Natural killer cell (primary cell): ENCODE measurements at regions not wholly inside any gene's neighbourhood (a gene's known extent, or its start where the extent isn't known, plus 50 kb on each side); places are given as distances from the start of the nearest gene placed in this dataset.

Experiments used
- ATAC-seq, 3 donors: fragments of 150-1000 bp in 2 of 3; fragments of 200-7000 bp in 1 of 3; cut with Tn5 transposase; 1 replicate in 1 of 3; 2 replicates in 2 of 3; pipeline ENCODE4 v1.10.0; 2021; ENCODE audit warnings: mild to moderate bottlenecking in 2 of 3, moderate library complexity in 2 of 3
- DNase-seq, 2 donors: peaks; one replicate each; pipeline versions ENCODE4 v3.0.0 to v3.0.0-alpha.2; 2013 to 2021; ENCODE audit warnings: mixed read lengths in 1 of 2
- H3K27ac ChIP-seq: one replicate; pipeline ENCODE4 v1.5.1; 2013; ENCODE audit warnings: mild to moderate bottlenecking, low read length
- H3K27me3 ChIP-seq: one replicate; pipeline ENCODE4 v1.6.1; 2013; ENCODE audit warnings: low read length; ENCODE audit not compliant: control insufficient read depth, insufficient read depth
- H3K36me3 ChIP-seq: one replicate; pipeline ENCODE4 v1.6.1; 2013; ENCODE audit warnings: low read length; ENCODE audit not compliant: control insufficient read depth, insufficient read depth
- H3K4me1 ChIP-seq: one replicate; pipeline ENCODE4 v1.6.1; 2013; ENCODE audit warnings: low read length; ENCODE audit not compliant: control insufficient read depth, insufficient read depth
- H3K4me3 ChIP-seq: one replicate; pipeline ENCODE4 v1.5.1; 2013; ENCODE audit warnings: low read length
- H3K9me3 ChIP-seq: one replicate; pipeline ENCODE4 v1.6.1; 2013; ENCODE audit warnings: low read length; ENCODE audit not compliant: control insufficient read depth, insufficient read depth
- H3K27ac Mint-ChIP-seq, 2 donors: one replicate each; pipeline ENCODE4 v1.8.0; 2022; ENCODE audit warnings: mild to moderate bottlenecking in 2 of 2, mixed read lengths in 2 of 2, moderate library complexity in 1 of 2
- H3K27me3 Mint-ChIP-seq, 2 donors: one replicate each; pipeline ENCODE4 v1.8.0; 2022; ENCODE audit warnings: low read depth in 2 of 2, mixed read lengths in 2 of 2
- H3K36me3 Mint-ChIP-seq: one replicate; pipeline ENCODE4 v1.8.0; 2022; ENCODE audit warnings: mixed read lengths
- H3K4me1 Mint-ChIP-seq, 2 donors: one replicate each; pipeline ENCODE4 v1.8.0; 2022; ENCODE audit warnings: mixed read lengths in 2 of 2
- H3K4me3 Mint-ChIP-seq: one replicate; pipeline ENCODE4 v1.8.0; 2022; ENCODE audit warnings: mild to moderate bottlenecking, moderate library complexity, mixed read lengths
- H3K9me3 Mint-ChIP-seq, 2 donors: one replicate each; pipeline ENCODE4 v1.8.0; 2022; ENCODE audit warnings: mixed read lengths in 2 of 2
- WGBS: methylation state at CpG from one replicate; pipeline ENCODE4 v1.1.7; 2013; ENCODE audit warnings: missing lambda C conversion rate; ENCODE audit not compliant: insufficient coverage; 5-methylcytosine and 5-hydroxymethylcytosine counted together
- intact Hi-C: fragments of 100-400 bp; cut with micrococcal nuclease; formaldehyde crosslinking; loops from one replicate; pipeline ENCODE4 v1.14.2; 2022
- TF ChIP-seq, protein P1 (sequence below): fragments of 200-600 bp; IDR thresholded peaks from one replicate; pipeline ENCODE4 v1.8.0; 2022; ENCODE audit warnings: antibody characterized with exemption

GRCh38 chr4:126777649-126778048, 855.1 kb upstream of the INTU start:
- no peaks in the 10 kb centered on the region for H3K4me1 ChIP-seq
- DNase-seq (no peak), ATAC-seq (no peak)
- peaks cover 0 to 5% of the 10 kb centered on the region in 2 donors for H3K9me3 Mint-ChIP-seq
- no peaks in the 10 kb centered on the region for H3K27me3 Mint-ChIP-seq
- H3K36me3 Mint-ChIP-seq: no peaks in the 10 kb centered on the region
- H3K4me1 Mint-ChIP-seq: no peaks in the 10 kb centered on the region
- no peak overlapping the region for H3K4me3 Mint-ChIP-seq
- WGBS: no CpG with 5 or more reads among the region's 1 CpG
- intact Hi-C loops: no loop called here
- H3K27me3 ChIP-seq: no peaks in the 10 kb centered on the region
- H3K36me3 ChIP-seq: no peaks in the 10 kb centered on the region
- H3K27ac Mint-ChIP-seq: no peak overlapping the region
- H3K4me3 ChIP-seq: no peak overlapping the region
- H3K9me3 ChIP-seq: peaks cover 3% of the 10 kb centered on the region
- TF ChIP-seq, protein P1, sequence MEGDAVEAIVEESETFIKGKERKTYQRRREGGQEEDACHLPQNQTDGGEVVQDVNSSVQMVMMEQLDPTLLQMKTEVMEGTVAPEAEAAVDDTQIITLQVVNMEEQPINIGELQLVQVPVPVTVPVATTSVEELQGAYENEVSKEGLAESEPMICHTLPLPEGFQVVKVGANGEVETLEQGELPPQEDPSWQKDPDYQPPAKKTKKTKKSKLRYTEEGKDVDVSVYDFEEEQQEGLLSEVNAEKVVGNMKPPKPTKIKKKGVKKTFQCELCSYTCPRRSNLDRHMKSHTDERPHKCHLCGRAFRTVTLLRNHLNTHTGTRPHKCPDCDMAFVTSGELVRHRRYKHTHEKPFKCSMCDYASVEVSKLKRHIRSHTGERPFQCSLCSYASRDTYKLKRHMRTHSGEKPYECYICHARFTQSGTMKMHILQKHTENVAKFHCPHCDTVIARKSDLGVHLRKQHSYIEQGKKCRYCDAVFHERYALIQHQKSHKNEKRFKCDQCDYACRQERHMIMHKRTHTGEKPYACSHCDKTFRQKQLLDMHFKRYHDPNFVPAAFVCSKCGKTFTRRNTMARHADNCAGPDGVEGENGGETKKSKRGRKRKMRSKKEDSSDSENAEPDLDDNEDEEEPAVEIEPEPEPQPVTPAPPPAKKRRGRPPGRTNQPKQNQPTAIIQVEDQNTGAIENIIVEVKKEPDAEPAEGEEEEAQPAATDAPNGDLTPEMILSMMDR: no peak
- no peak overlapping the region for H3K27ac ChIP-seq

DNA sequence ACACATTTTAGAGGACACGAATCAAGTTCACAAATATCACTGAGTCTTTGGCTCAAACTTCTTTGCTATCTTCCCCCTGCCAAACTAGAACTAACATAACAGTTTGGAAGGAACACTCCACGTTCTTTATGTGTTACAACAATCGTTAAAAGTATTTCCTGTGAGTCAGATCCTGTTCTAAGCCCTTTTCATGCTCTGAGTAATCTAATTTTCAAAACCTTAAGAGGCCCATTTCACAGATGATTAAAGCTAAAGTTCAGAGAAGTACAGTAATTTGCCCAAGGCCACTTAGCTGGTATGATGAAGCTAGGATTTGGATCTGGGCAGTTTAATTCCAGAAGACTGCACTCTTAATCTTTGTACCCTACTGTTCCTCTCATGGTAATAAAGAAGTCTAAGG, 854.4 kb upstream of the INTU start:
- Mint-ChIP-seq H3K9me3 (peaks cover 0 to 5% of the 10 kb centered on the region in 2 donors), H3K36me3 (no peaks in the 10 kb centered on the region), H3K4me3 (no peak overlapping the region), H3K4me1 (no peaks in the 10 kb centered on the region), H3K27me3 (no peaks in the 10 kb centered on the region), H3K27ac (no peak overlapping the region)
- TF ChIP-seq, protein P1: no peak
- peaks cover 3% of the 10 kb centered on the region for H3K9me3 ChIP-seq
- intact Hi-C loops: no loop called here
- DNase-seq (no peak), ATAC-seq (no peak)
- H3K27ac ChIP-seq: no peak overlapping the region
- no peaks in the 10 kb centered on the region for H3K27me3 ChIP-seq
- no peak overlapping the region for H3K4me3 ChIP-seq
- H3K36me3 ChIP-seq: no peaks in the 10 kb centered on the region
- no peaks in the 10 kb centered on the region for H3K4me1 ChIP-seq
- WGBS: 50% methylated on average over 3 of the region's 3 CpGs

DNA sequence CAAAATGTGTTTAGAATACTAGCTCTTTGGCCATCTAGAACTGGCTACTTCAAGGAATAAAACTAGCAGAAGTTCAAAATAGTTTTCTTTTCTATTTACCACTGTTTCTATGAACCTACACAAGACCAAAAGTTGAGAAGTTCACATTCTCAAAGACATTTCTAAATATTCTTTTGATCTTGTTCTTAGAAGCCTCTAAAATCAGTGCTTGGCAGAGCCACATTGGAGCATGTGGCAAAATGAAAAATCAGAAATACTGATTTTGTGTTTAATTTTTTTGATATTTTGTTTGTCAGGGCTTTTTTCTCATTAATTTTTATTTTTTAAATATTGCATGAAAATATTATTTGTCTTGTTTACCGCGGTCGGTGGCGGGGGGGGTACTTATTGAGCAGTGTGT, 853.8 kb upstream of the INTU start:
- DNase-seq (no peak), ATAC-seq (no peak)
- TF ChIP-seq, protein P1: no peak
- H3K4me1 ChIP-seq: no peaks in the 10 kb centered on the region
- Mint-ChIP-seq H3K9me3 (peaks cover 0 to 5% of the 10 kb centered on the region in 2 donors), H3K27ac (no peak overlapping the region), H3K27me3 (no peaks in the 10 kb centered on the region), H3K4me1 (no peaks in the 10 kb centered on the region), H3K4me3 (no peak overlapping the region), H3K36me3 (no peaks in the 10 kb centered on the region)
- WGBS: 86% methylated on average over 4 of the region's 4 CpGs
- no peaks in the 10 kb centered on the region for H3K27me3 ChIP-seq
- intact Hi-C loops: no loop called here
- peaks cover 3% of the 10 kb centered on the region for H3K9me3 ChIP-seq
- H3K4me3 ChIP-seq: no peak overlapping the region
- no peak overlapping the region for H3K27ac ChIP-seq
- no peaks in the 10 kb centered on the region for H3K36me3 ChIP-seq

- 91% methylated on average over 22 of the region's 22 CpGs for WGBS
- no peaks in the 10 kb centered on the region for H3K36me3 ChIP-seq
- H3K27me3 Mint-ChIP-seq: no peaks in the 10 kb centered on the region
- H3K27ac ChIP-seq: no peak overlapping the region
- no peak for ATAC-seq
- H3K4me3 Mint-ChIP-seq: no peak overlapping the region
- no peaks in the 10 kb centered on the region for H3K4me1 Mint-ChIP-seq
- no peak for DNase-seq
- intact Hi-C loops: no loop called here
- peaks cover 0 to 5% of the 10 kb centered on the region in 2 donors for H3K9me3 Mint-ChIP-seq
- TF ChIP-seq, protein P1: no peak
- no peaks in the 10 kb centered on the region for H3K4me1 ChIP-seq
- no peak overlapping the region for H3K27ac Mint-ChIP-seq
- no peaks in the 10 kb centered on the region for H3K27me3 ChIP-seq
- H3K9me3 ChIP-seq: peaks cover 3% of the 10 kb centered on the region
- no peak overlapping the region for H3K4me3 ChIP-seq
- no peaks in the 10 kb centered on the region for H3K36me3 Mint-ChIP-seq
These were observed 853.2 kb upstream of the INTU start for GRCh38 chr4:126779436-126780166.
